SU-DHL-6 (cell line): ENCODE measurements at regions not wholly inside any gene's neighbourhood (a gene's known extent, or its start where the extent isn't known, plus 50 kb on each side); places are given as distances from the start of the nearest gene placed in this dataset.

ENCODE experiments used
- EZH2phosphoT487 ChIP-seq: fragments of 200-600 bp; sonication (generic), shearing (Covaris generic); conservative IDR thresholded peaks from 2 replicates; pipeline ENCODE4 v1.6.1; 2018; ENCODE audit warnings: mild to moderate bottlenecking, antibody characterized with exemption, low read length, moderate library complexity, mixed read lengths
- TF ChIP-seq, protein P1 (sequence below): fragments of 200-600 bp; sonication (generic); IDR thresholded peaks from one replicate; pipeline ENCODE4 v1.5.1; 2017; ENCODE audit warnings: antibody characterized with exemption, mild to moderate bottlenecking, low read length, moderate library complexity; ENCODE audit not compliant: insufficient read depth, poor library complexity, severe bottlenecking

DNA sequence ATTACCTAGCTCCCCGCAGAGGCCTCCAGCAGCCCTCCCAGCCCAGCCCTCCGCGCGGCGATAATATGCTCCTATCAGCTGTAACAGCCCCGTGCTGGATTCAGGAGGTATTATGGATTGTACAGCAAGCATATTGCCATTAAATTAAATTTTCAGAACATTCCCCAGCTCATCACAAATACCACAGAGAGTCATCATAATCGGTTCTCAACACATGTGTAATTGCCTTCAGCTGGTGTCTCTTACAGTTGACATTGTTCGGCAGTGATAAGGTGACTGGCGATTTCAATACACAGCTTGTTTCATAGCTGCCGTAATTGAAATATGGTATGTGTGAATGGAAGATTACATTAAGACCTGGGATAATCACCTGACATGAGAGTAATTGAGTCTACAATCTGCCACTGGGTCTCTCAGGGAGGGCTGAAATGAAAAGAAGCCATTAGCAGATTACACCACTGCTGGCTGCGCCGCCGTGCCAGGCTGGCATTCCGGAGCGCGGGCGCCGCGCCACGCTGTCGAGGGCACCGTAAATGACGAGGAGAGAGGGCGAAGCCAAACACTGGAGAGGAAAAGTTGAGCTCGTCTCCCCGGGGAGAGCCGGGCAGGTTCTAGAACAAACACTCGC is 549.4 kb upstream of the SALL3 start:
- TF ChIP-seq EZH2phosphoT487: no peak
- TF ChIP-seq, protein P1, sequence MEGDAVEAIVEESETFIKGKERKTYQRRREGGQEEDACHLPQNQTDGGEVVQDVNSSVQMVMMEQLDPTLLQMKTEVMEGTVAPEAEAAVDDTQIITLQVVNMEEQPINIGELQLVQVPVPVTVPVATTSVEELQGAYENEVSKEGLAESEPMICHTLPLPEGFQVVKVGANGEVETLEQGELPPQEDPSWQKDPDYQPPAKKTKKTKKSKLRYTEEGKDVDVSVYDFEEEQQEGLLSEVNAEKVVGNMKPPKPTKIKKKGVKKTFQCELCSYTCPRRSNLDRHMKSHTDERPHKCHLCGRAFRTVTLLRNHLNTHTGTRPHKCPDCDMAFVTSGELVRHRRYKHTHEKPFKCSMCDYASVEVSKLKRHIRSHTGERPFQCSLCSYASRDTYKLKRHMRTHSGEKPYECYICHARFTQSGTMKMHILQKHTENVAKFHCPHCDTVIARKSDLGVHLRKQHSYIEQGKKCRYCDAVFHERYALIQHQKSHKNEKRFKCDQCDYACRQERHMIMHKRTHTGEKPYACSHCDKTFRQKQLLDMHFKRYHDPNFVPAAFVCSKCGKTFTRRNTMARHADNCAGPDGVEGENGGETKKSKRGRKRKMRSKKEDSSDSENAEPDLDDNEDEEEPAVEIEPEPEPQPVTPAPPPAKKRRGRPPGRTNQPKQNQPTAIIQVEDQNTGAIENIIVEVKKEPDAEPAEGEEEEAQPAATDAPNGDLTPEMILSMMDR: no peak
